Astrocyte of the cerebellum (primary cell): ENCODE measurements at regions not wholly inside any gene's neighbourhood (a gene's known extent, or its start where the extent isn't known, plus 50 kb on each side); places are given as distances from the start of the nearest gene placed in this dataset.
"Not testable (repeated sequence)": the region's sequence is repeated elsewhere in the genome, so short reads cannot be mapped to it uniquely, and the experiment has no call there.

Experiments used
- DNase-seq: peaks from one replicate; pipeline ENCODE4 v3.0.0-alpha.2; 2011; ENCODE audit warnings: low read depth
- H3K4me3 ChIP-seq: 2 replicates; pipeline ENCODE4 v1.5.1; 2011; ENCODE audit warnings: mild to moderate bottlenecking, low read depth, low read length, moderate library complexity
- in situ Hi-C: cut with HindIII; loops from 2 replicates; pipeline ENCODE4 v1.10.0; 2017; ENCODE audit warnings: low sequenced_read_pairs
- TF ChIP-seq, protein P1 (sequence below): IDR thresholded peaks from 2 replicates; pipeline ENCODE4 v1.5.1; 2012; ENCODE audit warnings: low read length, low read depth, moderate library complexity, mild to moderate bottlenecking; ENCODE audit errors: missing control alignments

DNA sequence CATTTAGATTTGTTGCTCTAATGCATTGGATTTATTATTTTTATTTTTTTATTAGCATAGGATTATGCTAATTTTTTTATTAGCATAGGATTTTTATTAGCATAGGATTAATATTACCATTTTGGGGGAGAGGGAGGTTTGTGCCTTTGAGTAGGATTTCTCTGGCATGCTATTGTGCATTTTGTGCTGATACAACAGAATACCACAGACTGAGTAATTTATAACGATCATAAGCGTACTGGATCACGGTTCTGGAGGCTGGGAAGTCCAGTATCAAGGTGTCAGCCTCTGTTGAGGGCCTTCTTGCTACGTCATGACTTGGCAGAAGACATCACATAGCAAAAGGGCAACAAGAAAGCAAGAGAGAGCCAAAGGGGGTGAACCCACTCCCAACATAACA, 187.5 kb downstream of the XPNPEP1 start:
- no peak overlapping the region for H3K4me3 ChIP-seq
- in situ Hi-C loops, result no loop called here
- DNase-seq, result no peak
- TF ChIP-seq, protein P1, sequence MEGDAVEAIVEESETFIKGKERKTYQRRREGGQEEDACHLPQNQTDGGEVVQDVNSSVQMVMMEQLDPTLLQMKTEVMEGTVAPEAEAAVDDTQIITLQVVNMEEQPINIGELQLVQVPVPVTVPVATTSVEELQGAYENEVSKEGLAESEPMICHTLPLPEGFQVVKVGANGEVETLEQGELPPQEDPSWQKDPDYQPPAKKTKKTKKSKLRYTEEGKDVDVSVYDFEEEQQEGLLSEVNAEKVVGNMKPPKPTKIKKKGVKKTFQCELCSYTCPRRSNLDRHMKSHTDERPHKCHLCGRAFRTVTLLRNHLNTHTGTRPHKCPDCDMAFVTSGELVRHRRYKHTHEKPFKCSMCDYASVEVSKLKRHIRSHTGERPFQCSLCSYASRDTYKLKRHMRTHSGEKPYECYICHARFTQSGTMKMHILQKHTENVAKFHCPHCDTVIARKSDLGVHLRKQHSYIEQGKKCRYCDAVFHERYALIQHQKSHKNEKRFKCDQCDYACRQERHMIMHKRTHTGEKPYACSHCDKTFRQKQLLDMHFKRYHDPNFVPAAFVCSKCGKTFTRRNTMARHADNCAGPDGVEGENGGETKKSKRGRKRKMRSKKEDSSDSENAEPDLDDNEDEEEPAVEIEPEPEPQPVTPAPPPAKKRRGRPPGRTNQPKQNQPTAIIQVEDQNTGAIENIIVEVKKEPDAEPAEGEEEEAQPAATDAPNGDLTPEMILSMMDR, result no peak

DNA sequence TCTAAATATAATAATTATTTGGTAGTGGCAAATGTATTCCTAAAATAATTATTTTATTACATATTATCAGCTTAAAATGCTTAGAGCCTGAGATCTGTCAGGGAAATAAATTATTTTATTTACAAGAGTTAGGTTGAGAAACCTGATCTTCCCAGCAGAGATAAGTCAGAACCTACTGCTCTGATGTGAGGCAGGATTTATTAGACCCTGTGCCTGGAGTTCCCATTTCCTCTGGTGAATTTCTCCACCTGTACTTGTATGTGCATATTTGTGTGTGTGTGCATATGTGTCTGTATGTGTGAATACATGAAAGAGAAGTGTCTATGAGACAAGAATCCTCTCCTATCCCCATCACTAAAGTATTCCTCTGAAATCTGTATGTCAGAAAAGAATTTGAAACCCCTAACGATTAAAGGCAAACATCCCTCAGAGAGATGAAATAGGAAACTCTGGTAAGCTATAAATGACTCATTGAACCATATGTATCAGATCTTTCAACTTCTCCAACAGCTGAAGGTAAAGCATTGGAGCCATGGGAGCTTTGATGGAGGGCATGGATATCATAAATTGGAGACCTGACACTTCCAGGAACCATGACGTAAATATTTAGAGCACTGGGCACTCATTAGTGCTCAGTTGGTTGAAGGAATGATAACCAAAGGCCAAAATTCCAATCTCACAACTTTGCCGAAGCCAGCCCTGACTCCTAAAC, 190.9 kb downstream of the XPNPEP1 start:
- in situ Hi-C loops, result no loop called here
- no peak for DNase-seq
- no peak overlapping the region for H3K4me3 ChIP-seq
- TF ChIP-seq, protein P1, result no peak

DNA sequence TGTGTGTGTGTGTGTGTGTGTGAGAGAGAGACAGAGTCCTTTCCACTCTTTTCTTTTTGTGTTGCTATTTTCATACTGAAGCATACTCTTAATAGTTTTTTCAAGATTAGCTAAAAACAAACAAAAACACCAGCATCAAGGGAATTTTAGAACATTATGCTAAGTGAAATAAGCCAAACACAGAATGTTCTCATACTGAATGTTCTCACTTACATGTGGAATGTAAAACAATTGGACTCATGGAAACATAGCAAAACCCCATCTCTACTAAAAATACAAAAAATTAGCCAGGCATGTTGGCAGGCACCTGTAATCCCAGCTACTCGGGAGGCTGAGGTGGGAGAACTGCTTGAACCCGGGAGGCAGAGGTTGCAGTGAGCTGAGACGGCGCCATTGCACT, 193.4 kb downstream of the XPNPEP1 start:
- in situ Hi-C loops, H3K4me3 ChIP-seq, DNase-seq: not testable (repeated sequence)

DNA sequence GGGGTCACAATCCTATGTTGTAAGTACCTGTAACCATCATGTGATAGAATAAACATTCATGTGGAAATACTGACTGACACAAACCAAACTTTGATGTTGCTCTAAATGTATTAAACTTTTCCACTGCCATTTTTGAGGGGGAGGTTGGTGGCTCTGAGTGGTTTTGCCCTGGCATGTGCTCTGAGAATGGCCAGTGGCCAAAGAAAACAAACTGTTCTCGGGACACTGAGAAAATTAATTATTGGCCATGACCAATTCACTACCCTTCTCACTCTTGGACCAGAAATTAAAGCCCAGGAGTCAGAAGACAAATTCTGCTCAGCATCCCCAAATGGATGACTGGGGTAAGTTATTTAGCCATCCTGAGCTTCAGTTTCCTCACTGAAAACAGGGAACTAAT, 195.9 kb downstream of the XPNPEP1 start:
- in situ Hi-C loops, result no loop called here
- no peak for DNase-seq
- no peak overlapping the region for H3K4me3 ChIP-seq
- TF ChIP-seq, protein P1, result no peak

DNA sequence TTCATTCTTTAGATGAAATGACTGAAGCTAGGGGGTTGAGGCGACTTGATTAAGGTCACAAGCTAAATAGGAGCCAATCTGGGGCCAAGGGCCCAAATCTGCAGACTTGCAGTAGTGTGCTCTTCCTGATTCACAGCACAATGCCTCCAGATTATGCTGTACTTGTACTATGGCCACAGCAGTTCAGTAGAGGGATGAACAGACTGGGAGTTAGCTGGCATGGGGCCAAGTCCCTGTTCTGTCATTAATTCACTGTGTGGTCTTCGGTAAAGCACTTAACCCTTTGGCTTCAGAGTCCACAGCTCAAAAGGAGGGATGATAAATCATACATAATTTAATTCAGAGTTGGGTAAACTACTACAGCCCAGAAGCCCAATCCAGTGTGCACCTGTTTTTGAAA, 196.8 kb downstream of the XPNPEP1 start:
- no peak for DNase-seq
- TF ChIP-seq, protein P1, result no peak
- in situ Hi-C loops, result no loop called here
- no peak overlapping the region for H3K4me3 ChIP-seq

DNA sequence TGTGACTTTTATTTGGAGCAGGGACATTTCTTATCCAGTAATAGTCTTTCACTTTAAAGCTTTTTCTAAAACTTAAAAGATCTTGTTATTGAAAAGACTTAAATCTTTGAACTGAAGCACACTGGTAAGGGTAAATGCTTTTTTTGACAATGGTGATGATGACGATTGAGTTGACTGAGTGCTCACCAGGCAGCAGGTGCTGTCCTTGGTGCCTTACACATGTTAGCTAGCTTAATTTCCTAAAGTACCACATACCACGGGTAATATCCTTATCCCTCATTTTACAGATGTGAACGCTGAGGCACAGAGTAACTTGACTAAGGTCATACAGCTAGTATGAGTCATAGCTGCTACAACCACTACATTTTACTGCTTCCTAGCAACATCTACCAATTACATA, 200.0 kb downstream of the XPNPEP1 start:
- TF ChIP-seq, protein P1, result no peak
- in situ Hi-C loops, result no loop called here

DNA sequence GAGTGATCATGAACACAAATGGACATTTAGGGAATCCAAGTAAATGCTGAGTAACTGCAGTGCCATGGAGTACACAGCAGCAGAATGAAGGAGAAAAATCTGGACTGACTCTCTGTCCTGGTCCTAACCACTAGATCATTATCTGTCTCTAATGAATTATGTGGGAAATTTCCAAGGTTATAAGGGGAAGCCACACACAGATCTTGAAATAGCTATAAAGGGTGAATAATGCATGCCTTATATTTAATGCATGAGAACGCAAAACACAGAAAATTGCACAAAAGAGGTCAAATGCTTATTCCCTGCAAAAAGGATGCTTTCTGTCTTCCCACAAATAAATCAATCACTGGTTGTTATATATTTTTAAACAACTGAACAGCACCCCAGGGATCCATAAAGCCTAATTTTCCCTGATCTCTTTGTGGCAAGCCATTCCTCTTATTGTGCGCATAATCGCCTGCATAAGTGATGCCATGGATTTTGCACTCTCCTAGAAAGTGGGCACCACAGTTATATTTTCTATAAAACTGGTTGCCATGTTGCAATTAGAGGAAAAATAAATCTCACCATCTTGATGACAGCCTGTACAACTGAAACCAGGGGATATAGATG, 201.8 kb downstream of the XPNPEP1 start:
- H3K4me3 ChIP-seq, result no peak overlapping the region
- TF ChIP-seq, protein P1, result no peak
- in situ Hi-C loops, result no loop called here
- DNase-seq, result no peak

More for the DNA sequence above, 200.0 kb downstream of the XPNPEP1 start:
- H3K4me3 ChIP-seq, result no peak overlapping the region
- DNase-seq, result no peak
